Stimulated activated naive CD4-positive, alpha-beta T cell treated with Interleukin-2 at 50 U/mL for 16 hours (primary cell): ENCODE measurements at regions not wholly inside any gene's neighbourhood (a gene's known extent, or its start where the extent isn't known, plus 50 kb on each side); places are given as distances from the start of the nearest gene placed in this dataset.

ENCODE experiments used
- DNase-seq: peaks from one replicate; lab custom pipeline; 2025; lab: John Stamatoyannopoulos, UW

DNA sequence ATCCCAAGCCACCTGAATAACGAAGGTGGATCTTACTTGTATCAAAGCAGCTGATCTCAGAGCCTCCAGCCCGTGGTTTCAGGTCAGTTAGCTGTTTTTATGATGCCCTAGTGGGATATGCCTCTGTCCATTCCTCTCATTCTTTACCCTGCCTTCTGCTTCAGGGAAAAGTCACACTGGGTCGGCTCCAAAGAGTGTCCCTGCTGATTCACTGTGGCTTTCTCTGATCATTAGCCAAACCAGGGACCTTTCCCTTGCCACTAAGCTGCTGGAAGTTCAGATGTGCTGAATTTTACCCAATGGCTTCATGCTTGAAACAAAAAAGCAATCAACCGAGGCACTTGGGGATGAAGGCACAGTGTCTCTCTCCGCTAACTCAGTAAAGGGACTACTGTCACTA is 170.2 kb upstream of the SALL1 start:
- no peak for DNase-seq

DNA sequence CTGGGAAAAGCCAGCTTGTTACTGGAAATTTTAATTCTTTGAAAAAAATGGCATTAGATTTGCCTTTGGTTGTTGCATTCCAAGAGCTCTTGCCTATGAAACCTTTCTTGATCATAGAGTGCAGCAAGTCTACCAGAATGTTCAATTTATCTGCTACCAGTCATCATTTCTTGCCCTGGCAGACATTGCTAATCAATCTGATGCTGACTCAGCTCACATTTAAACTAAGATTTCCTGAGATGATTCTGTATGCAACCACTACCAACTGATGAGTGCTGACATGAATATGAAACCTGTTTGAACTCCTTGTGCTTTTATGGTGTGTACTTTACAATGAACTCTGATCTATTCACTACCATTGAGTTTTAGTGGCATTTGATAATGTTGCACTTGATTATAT is 166.5 kb upstream of the SALL1 start:
- no peak for DNase-seq

DNA sequence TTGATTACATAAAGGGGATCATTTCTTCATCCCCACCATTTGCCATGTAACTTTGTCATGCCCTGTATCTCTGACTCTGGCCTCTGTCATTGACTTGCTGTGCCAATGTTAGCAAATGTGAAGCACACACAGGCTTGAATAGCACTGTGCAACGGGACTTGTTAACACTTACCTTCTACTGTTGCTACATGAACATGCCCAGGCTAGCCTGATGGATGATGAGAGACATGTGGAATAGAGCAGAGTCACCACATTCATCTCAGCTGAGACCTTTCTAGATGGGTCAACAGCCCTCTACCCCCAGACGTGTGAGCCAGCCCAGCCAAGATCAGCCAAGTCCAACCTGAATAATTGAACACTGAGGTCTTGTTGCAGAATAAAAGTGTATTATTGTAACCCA is 162.1 kb upstream of the SALL1 start:
- DNase-seq: no peak

- no peak for DNase-seq
Observed at GRCh38 chr16:51312363-51313150, 161.5 kb upstream of the SALL1 start.

- no peak for DNase-seq
Observed at GRCh38 chr16:51310159-51310558, 159.1 kb upstream of the SALL1 start.

- DNase-seq: no peak
Observed at GRCh38 chr16:51306886-51307595, 156.0 kb upstream of the SALL1 start.

GRCh38 chr16:51306116-51306515 is 155.0 kb upstream of the SALL1 start:
- DNase-seq: no peak

DNA sequence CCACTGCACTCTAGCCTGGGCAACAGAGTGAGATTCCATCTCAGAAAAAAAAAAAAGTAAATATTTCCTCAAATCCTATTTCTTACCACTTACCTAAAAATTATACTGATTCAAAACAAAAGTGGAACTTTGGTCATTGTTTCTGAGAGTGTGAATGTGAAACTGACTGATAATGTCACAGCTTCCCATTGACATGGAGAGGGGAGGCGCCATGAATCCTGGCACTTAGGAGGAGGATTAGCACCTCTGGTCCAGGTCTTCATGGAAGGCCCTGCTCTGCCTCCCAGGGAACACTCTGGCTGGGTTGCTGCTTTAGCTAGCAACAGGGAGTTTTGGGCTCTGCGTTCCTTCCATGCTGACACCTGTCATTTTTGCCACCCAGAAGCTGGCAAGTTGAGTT is 154.3 kb upstream of the SALL1 start:
- no peak for DNase-seq

GRCh38 chr16:51302042-51302441 is 151.0 kb upstream of the SALL1 start:
- no peak for DNase-seq

- no peak for DNase-seq
Observed at GRCh38 chr16:51298800-51299199, 147.7 kb upstream of the SALL1 start.

GRCh38 chr16:51290442-51291285 is 139.6 kb upstream of the SALL1 start:
- no peak for DNase-seq

- no peak for DNase-seq
Observed at GRCh38 chr16:51289336-51289735, 138.3 kb upstream of the SALL1 start.

GRCh38 chr16:51287121-51287755 is 136.2 kb upstream of the SALL1 start:
- DNase-seq: no peak

- no peak for DNase-seq
Observed at GRCh38 chr16:51286272-51286671, 135.2 kb upstream of the SALL1 start.

DNA sequence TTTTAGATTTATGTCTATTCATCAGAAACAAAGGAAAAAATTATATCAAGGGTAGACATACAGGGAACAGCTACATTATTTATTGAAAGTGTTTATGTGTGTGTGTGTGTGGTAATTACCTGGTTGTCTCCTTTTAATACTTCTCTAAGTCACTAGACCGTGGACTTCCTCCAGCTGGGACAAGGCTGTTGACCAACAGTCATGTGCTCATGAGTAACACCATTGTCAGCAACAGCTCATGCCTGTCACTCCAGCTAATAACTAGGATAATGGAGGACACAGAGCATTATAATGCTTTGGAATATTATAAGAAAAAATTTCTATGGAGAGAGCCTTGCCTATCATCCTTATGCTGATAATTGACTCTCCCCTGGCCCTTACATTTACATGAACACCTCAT is 125.3 kb upstream of the SALL1 start:
- DNase-seq: no peak

DNA sequence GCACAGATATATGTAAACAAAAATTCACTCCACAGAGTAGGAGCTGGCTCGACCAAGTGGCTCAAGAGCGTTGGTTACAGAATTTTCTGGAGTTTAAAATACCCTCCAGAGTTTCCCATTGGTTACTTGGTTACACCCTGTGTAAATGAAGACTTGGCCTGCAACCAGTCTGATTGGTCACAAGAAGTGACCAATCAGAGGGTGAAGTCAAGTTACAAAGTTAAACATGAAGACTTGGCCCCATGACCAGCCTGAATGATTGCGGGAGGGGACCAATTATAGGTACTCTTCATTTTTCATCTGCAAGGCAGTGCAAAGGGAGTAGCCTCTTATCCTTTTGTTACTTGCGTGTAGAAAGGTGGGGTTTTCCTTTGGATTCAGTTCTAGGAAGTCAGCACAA is 121.3 kb upstream of the SALL1 start:
- DNase-seq: no peak

DNA sequence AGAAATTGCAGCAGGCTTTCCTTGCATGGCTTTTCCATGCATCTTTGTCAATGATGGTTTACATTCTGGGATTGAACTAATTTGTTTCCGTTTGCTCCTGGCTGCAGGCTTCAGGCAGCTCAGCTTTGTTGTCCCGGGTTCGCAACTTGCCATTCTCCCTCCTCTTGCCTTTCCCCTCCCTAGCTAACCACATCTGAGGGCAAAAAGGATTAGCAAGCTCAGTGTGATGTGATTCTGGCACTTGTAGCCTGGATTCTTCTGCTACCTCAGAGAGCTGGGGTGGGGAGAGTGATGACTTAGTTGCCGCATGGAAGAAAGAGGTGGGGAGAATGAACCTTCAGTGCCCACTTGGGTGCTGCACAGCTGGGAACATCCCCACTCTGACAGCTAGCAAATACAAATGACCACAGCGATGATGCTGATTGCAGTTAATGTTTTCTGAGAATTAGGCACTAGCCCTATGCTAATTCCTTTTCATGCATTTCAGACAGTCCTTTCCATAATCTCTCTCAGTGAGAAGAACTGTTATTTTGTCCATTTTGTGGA is 120.2 kb upstream of the SALL1 start:
- DNase-seq: no peak

DNA sequence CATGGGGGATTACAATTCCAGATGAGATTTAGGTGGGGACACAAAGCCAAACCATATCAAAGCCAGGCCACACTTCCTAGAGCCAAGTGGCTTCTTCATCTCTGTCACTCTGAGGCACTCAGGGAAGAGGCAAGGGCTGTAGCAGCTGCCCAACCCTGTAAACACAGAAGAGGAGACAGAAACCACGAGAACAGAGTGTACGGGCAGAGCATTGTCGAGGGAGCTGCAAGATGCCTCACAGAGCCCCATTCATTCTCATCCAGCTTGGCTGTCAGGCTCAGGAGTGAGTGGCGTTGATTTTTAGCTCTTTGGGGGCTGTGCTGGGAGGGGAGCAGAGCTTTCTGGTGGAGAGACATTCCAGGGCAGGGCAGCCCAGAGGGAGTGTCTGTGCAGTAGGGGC is 117.2 kb upstream of the SALL1 start:
- DNase-seq: no peak

DNA sequence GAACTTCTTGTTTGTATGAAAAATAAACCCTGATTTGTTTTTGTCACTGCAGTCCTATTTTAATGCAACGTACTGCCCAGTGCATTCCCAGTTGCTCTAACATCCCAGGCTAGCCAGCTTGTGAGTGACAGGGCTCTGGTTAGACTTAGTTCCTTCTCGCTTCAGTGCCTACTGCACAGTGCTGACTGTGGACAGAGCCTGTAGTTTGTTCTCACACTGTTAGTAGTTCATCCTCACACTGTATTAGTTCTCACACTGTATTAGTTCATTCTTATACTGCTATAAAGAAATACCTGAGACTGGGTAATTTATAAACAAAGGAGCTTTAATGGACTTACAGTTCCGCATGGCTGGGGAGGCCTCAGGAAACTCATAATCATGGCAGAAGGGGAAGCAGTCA is 116.6 kb upstream of the SALL1 start:
- DNase-seq: no peak

GRCh38 chr16:51262428-51262827 is 111.4 kb upstream of the SALL1 start:
- DNase-seq: no peak

GRCh38 chr16:51261919-51262318 is 110.8 kb upstream of the SALL1 start:
- DNase-seq: no peak

DNA sequence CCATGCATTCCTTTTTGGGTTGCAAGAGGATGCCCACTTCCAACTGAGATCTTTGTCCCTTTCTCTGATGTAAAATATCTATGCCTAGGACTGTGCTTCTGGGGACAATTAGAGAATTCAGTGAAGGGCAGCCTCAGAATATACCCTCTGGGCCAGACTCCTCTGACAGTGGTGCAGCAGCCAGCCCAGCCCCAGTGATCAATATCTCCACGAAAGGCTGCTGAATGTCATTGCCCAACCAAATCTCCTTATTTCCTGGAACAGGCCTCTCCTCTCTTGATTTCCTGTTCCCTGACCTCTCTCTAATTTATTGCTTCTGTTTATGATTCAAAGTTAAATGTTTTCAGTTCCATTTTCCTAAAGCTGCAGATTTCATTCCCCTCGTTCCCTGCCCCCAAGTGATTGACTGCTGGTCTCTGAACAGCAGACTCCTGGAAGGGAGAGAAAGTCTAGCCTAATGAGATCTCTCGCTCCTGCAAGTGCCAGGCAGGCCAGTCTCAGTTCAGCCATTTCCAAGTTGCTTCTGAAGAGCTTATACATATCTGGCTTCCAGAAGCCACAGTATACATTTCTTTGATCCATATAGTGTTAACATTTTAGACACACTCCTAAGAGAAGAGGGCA is 104.4 kb upstream of the SALL1 start:
- DNase-seq: no peak
